Neuron (in vitro differentiated cells): ENCODE measurements at regions not wholly inside any gene's neighbourhood (a gene's known extent, or its start where the extent isn't known, plus 50 kb on each side); places are given as distances from the start of the nearest gene placed in this dataset.

Source experiments
- H2AFZ ChIP-seq: one replicate; pipeline ENCODE4 v1.6.1; 2013; ENCODE audit warnings: low read depth, mild to moderate bottlenecking, inconsistent platforms, low read length, moderate library complexity
- H3K27me3 ChIP-seq: one replicate; pipeline ENCODE4 v1.6.1; 2013; ENCODE audit warnings: low read length; ENCODE audit not compliant: insufficient read depth
- H3K36me3 ChIP-seq: one replicate; pipeline ENCODE4 v1.6.1; 2013; ENCODE audit warnings: low read length; ENCODE audit not compliant: insufficient read depth
- H3K4me1 ChIP-seq: one replicate; pipeline ENCODE4 v1.6.1; 2013; ENCODE audit warnings: low read length; ENCODE audit not compliant: insufficient read depth
- H3K4me3 ChIP-seq: 2 replicates; pipeline ENCODE4 v1.5.1; 2013; ENCODE audit warnings: mild to moderate bottlenecking, low read length, moderate library complexity
- H3K9me3 ChIP-seq: one replicate; pipeline ENCODE4 v1.6.1; 2013; ENCODE audit warnings: low read length

DNA sequence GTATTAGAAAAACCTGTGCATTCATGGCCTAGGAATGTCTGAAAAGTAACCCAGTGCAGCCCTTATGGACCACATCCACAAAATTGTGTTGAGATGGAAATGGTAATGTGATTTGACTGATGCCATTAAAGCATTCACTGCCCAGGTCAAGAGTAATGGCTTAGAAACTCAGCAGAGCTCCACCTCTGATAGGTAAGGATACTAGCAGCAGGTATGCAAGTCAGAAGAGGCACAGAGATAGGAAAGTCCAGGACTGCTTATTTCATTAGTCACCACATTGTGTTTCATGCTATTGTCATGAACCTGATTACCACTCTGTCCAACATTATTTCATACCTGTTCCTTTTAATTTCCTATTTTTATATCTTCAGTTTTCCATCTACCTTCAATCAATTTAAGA is 2042.2 kb downstream of the ARAP2 start:
- Histone ChIP-seq H3K27me3 (no peaks in the 10 kb centered on the region), H2AFZ (no peak overlapping the region), H3K36me3 (no peaks in the 10 kb centered on the region), H3K9me3 (no peaks in the 10 kb centered on the region), H3K4me1 (no peaks in the 10 kb centered on the region), H3K4me3 (no peak overlapping the region)

DNA sequence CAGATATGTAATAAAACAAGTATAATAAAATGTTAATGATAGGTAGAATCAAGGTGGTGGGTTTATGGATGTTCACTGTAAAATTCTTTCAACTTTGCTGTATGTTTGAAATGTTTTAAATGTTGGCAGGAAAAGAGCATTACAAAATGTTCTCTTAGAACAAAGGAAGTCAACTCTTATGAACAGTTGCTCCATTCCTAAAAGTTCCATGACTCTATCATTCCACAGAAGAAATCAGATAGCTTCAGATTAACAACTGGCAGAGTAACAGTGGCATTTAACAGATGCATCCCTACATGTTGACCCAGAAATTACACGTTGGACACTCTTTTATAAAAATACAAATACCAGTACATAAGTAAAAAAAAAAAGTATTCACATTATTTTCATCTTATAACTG is 2023.7 kb downstream of the ARAP2 start:
- Histone ChIP-seq H3K27me3 (no peaks in the 10 kb centered on the region), H3K36me3 (no peaks in the 10 kb centered on the region), H3K9me3 (no peaks in the 10 kb centered on the region), H2AFZ (no peak overlapping the region), H3K4me3 (no peak overlapping the region), H3K4me1 (no peaks in the 10 kb centered on the region)

DNA sequence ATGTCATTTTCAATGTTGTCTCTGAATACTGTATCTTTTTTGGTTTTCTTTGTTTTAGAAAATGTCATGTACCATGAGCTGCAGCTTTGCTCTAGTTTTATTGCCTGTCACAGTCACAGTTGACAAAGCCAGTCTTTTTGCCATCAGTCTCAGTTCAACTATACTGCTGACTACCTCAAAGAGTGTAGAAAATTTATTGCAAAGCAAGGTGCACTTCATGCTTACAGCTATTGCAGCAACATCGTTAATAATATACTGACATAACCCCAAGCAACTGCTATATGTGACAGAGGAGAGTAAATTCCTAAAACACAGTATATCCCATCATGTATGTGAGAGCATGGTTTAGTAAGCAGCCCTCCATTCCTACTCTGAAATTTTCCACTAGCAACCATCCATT is 2022.3 kb downstream of the ARAP2 start:
- no peaks in the 10 kb centered on the region for H3K4me1 ChIP-seq
- H2AFZ ChIP-seq: no peak overlapping the region
- H3K9me3 ChIP-seq: no peaks in the 10 kb centered on the region
- no peak overlapping the region for H3K4me3 ChIP-seq
- H3K27me3 ChIP-seq: no peaks in the 10 kb centered on the region
- H3K36me3 ChIP-seq: no peaks in the 10 kb centered on the region

DNA sequence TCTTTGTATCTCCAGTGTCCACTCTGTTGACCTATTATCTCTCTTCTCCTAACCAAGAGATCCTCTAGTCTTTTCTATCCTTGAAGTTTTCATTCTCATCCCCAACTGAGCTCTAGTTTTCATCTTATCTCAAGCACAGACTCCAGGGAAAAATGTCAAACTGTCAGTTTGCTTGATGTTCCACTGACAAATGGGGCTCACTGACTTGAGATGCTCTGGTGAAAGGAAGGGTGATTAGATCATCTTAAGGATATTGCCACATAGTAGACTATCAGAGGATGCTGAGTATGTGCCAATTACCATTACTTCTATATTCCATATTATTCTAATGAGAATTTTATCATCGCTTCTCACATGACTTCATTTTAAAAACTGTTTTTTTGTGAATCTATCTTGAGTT is 2008.2 kb downstream of the ARAP2 start:
- Histone ChIP-seq H2AFZ (no peak overlapping the region), H3K4me1 (no peaks in the 10 kb centered on the region), H3K36me3 (no peaks in the 10 kb centered on the region), H3K9me3 (no peaks in the 10 kb centered on the region), H3K27me3 (no peaks in the 10 kb centered on the region), H3K4me3 (no peak overlapping the region)

DNA sequence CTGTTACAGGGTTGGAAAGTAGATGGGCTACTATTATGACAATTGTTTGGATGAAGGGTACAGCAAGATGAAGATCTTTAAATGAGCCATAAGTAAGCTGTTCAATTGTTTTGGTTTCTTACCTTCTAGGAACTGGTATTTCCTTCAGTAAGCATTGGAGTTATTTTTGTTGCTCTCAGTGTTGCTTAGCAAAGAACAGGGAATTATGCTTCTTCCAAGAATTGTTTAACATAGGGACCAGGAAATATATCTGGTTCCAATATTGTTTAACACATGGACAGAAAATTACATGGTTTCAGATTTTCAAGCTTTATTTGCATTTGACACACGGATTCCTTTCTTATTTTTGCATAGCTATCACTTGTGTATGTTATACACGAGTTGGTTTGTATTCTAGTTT is 1999.0 kb downstream of the ARAP2 start:
- H2AFZ ChIP-seq: no peak overlapping the region
- no peaks in the 10 kb centered on the region for H3K36me3 ChIP-seq
- no peaks in the 10 kb centered on the region for H3K9me3 ChIP-seq
- H3K4me3 ChIP-seq: no peak overlapping the region
- no peaks in the 10 kb centered on the region for H3K4me1 ChIP-seq
- no peaks in the 10 kb centered on the region for H3K27me3 ChIP-seq

DNA sequence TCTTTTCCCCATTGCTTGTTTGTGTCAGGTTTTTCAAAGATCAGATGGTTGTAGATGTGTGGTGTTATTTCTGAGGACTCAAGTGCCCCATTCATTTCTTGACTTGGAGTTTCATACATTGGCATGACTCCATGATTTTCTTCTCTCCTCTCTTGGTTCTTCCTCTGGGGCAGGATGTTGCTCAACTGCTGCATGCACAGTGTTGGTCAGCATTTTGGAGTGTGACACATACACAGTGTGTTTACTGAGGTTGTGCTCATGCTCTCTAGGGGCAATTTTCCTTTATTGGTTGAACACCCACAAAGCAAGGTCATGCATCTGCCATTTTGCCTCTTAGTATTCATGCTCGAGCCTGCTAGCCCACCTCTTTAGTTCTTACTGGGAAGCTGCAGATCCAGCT is 1993.8 kb downstream of the ARAP2 start:
- H3K36me3 ChIP-seq: no peaks in the 10 kb centered on the region
- no peak overlapping the region for H2AFZ ChIP-seq
- H3K4me3 ChIP-seq: no peak overlapping the region

DNA sequence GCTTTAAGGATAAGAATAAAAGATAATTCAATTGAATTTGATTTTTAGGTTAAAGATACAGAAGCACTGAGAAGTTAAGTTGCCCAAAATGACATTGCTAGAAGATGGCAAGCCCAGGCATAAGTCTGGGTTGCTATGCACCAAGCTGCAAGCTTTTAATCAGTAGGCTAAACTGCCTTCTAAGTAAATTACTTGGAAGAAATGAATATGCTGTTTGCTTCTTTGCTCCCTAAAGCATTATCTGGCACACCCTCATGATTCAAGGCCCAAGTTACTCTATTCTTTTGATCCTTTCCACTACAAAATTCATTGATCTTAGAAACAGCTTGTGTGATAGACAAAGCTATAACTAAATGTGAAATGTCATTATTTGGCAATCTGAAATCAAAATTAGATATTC is 1991.1 kb downstream of the ARAP2 start:
- Histone ChIP-seq H3K36me3 (no peaks in the 10 kb centered on the region), H3K4me1 (no peaks in the 10 kb centered on the region), H3K4me3 (no peak overlapping the region), H2AFZ (no peak overlapping the region), H3K9me3 (no peaks in the 10 kb centered on the region), H3K27me3 (no peaks in the 10 kb centered on the region)

More for the DNA sequence above, 1993.8 kb downstream of the ARAP2 start:
- Histone ChIP-seq H3K27me3 (no peaks in the 10 kb centered on the region), H3K4me1 (no peaks in the 10 kb centered on the region), H3K9me3 (no peaks in the 10 kb centered on the region)

DNA sequence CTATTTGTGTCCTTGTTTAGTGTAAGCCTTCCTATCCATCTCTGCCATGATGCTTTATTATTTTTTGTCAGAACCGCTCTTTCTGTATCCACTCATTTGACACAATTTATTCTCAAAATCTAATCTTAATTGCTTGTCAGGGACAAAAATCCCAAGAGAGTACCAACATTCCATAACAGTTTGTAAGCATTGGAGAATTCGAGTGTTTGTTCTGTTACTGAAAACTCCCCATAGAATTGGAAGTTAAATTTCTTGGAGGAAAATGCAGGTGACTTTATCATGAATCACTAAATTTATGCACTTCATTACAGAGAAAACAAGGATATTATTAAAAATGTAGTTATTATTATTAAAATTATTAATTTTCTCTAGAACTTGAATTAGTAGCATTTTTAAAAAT is 1986.1 kb downstream of the ARAP2 start:
- H3K27me3 ChIP-seq: no peaks in the 10 kb centered on the region
- H3K36me3 ChIP-seq: no peaks in the 10 kb centered on the region
- no peaks in the 10 kb centered on the region for H3K9me3 ChIP-seq
- no peak overlapping the region for H3K4me3 ChIP-seq
- no peak overlapping the region for H2AFZ ChIP-seq
- no peaks in the 10 kb centered on the region for H3K4me1 ChIP-seq

DNA sequence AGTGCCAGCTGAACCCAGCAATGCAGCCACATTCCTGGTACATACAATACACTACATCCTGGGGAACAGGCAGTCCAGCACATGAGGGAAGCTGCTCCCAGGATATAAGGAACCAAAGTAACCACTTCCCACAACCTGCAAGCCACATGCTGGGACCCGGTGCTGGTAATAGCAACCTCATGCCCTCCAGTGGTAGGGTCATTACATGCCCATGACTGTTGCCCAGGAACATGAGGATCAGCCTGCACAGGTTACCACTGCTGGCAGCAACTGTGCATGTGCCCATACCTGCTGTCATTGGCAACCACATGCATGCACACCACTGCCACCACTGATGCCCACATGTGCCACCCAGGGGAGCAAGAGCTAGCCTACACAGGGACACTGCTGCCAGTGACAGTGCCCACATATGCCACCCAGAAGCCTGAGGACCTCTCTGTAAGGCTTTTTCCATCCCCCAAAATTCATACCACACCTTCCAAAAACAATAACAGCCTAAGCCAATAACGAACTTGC is 1982.5 kb downstream of the ARAP2 start:
- H3K4me1 ChIP-seq: no peaks in the 10 kb centered on the region
- no peaks in the 10 kb centered on the region for H3K36me3 ChIP-seq
- no peaks in the 10 kb centered on the region for H3K9me3 ChIP-seq
- H3K27me3 ChIP-seq: no peaks in the 10 kb centered on the region
- H3K4me3 ChIP-seq: no peak overlapping the region
- no peak overlapping the region for H2AFZ ChIP-seq

DNA sequence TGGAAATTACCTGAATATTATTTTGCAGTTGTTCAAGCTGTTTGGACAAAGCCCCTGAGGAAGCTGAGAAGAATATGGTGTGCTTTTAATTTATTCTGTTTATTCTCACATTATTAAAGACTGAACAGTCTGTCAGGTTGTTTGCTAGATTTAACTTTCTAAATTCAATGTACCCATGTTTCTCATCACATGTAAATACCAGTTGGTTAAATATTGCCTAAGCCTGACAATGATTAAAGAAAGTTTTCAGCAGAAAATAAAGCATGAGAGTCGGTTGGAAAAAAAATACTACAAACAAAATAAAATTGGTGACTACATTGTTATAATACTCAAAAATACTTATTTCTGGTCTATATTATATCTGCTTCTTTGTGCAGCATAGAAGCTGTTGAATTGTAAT is 1974.7 kb downstream of the ARAP2 start:
- no peaks in the 10 kb centered on the region for H3K4me1 ChIP-seq
- no peak overlapping the region for H3K4me3 ChIP-seq
- no peak overlapping the region for H2AFZ ChIP-seq

DNA sequence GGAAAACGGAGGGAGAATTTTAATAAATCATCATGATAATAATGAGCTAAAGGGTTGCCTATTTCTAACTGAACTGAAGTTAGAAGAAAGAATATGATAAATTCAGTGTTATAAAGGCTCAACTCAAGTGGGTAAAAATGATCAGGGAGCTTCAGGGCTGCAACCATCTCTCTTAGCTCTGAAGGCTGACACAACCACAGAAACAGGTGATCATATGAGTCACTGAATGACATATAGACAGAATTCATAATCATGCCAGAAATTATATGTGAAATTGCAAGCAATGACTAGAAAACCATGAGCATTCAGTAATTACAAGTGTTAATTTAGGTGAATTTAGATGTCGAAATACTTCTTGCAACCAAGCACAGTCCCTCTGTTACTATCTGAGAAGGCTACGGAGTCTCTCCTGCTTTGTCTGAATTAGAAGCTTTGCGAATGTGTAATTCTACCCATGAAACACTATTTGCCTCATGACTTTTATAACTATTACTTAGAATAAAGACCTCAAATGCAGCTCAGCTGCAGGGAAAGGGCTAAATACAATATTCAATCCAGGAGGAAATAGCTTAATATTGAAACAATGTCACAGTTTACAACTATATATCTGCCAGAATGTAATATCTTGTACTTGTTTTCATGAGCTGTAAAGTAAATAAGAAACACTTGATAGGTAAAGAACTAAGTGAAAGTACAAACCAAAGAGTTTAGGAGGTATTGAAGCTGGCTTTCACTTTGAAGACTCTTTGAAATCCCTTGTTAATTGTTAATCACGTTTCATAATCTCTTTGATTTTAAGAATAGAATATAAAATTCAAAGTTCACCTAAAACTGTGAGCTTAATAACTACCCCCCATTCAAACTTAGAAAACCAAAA is 1972.6 kb downstream of the ARAP2 start:
- H3K9me3 ChIP-seq: no peaks in the 10 kb centered on the region
- H2AFZ ChIP-seq: no peak overlapping the region
- H3K27me3 ChIP-seq: no peaks in the 10 kb centered on the region
- H3K36me3 ChIP-seq: no peaks in the 10 kb centered on the region
- no peaks in the 10 kb centered on the region for H3K4me1 ChIP-seq
- no peak overlapping the region for H3K4me3 ChIP-seq

More for the DNA sequence above, 1974.7 kb downstream of the ARAP2 start:
- Histone ChIP-seq H3K36me3 (no peaks in the 10 kb centered on the region), H3K9me3 (no peaks in the 10 kb centered on the region), H3K27me3 (no peaks in the 10 kb centered on the region)

DNA sequence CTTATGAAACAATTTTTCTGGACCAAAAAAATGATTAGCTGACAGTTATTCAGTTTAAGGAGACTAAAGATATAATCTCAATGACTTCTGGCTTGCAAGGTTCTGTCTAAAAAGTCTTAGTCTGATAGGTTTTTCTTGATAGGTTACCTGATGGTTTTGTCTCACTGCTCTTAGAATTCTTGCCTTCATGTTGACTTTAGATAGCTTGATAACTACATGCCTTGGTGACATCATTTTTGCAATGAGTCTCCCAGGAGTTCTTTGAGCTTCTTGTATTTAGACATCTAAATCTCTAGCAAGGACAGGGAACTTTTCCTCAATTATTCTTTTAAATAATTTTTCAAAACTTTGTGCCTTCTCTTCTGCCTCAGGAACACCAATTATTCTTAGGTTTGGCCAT is 1965.3 kb downstream of the ARAP2 start:
- no peaks in the 10 kb centered on the region for H3K36me3 ChIP-seq
- H2AFZ ChIP-seq: no peak overlapping the region
- no peaks in the 10 kb centered on the region for H3K27me3 ChIP-seq
- no peaks in the 10 kb centered on the region for H3K9me3 ChIP-seq
- no peaks in the 10 kb centered on the region for H3K4me1 ChIP-seq
- no peak overlapping the region for H3K4me3 ChIP-seq

DNA sequence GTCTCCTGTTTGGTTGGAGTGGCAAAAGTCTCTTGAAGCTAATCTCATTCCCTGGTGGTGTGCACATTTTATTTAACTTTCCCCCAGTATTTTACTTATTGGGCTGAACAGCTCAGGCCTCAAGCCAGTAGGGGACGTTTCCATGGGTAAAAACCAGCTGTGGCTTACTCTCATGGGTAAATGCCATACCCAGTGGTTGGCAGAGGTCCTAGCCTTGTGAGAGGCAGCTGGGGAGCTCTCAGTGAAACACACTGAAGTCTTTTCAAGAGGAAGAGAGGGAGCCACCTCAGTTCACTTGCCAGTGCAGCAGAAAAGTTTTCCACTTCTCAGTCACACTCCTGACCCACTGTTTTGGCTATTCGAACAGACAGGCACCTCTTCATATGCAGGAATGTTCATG is 1964.2 kb downstream of the ARAP2 start:
- Histone ChIP-seq H3K27me3 (no peaks in the 10 kb centered on the region), H3K4me3 (no peak overlapping the region), H2AFZ (no peak overlapping the region), H3K36me3 (no peaks in the 10 kb centered on the region), H3K9me3 (no peaks in the 10 kb centered on the region), H3K4me1 (no peaks in the 10 kb centered on the region)

DNA sequence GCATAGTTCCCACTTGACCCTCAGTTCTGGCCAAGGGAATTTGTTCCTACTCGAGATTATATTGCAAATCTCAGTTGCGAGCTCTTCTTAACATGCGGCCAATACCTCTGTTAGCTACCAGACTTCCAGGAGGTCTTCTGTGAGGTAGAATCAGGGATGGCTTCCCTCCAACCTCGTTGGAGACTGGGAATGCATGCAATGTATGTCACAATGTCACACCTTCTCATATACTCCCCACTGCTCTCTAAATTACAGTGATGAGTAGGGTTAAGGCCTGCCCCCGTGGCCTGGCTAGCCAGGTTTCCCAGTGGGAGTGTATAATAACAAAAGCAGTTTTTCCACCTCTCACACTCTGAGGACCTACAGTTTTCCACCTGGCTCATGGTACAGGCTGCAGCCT is 1962.5 kb downstream of the ARAP2 start:
- H2AFZ ChIP-seq: no peak overlapping the region
- no peaks in the 10 kb centered on the region for H3K4me1 ChIP-seq
- H3K4me3 ChIP-seq: no peak overlapping the region
- H3K36me3 ChIP-seq: no peaks in the 10 kb centered on the region
- H3K9me3 ChIP-seq: no peaks in the 10 kb centered on the region
- H3K27me3 ChIP-seq: no peaks in the 10 kb centered on the region
